ENCODE measurements at regions not wholly inside any gene's neighbourhood (a gene's known extent, or its start where the extent isn't known, plus 50 kb on each side); places are given as distances from the start of the nearest gene placed in this dataset.
"Not testable (repeated sequence)": the region's sequence is repeated elsewhere in the genome, so short reads cannot be mapped to it uniquely, and the experiment has no call there.

- DNase-seq = no peak
These were observed 129.6 kb downstream of the KCNE4 start for GRCh38 chr2:223181561-223181960.

DNA sequence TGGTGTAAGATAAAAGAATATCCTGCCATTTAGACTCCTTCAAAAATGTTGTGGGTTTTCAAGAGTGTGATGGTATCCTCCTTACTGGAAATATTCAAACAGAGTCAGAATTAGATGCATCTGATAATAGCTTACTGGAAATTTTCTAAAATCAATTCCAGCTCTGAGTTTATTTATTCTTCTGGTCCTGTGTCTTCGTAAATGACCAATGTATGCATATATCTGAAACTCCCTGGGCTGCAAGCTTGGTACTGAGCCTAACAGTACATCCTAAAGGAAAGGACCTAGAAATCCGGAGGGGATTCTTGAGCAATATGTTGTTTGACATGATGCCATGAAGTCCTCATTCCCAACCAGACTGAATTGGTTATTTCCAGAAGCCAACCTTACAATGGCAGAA is 130.4 kb downstream of the KCNE4 start:
- no peak for DNase-seq

DNA sequence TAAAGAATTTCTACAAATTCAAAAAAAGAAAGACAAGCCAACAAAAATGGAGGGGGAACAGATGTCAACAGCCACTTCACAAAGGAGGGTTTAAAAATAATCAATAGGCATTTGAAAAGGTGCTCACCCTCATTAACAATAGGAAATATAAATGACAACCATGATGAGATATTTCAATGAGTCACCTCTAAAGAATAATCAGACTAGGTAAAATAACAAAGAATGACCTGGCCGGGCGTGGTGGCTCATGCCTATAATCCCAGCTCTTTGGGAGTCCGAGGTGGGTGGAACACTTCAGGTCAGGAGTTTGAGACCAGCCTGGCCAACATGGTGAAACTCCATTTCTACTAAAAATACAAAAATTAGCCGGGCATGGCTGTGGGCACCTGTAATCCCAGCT is 133.6 kb downstream of the KCNE4 start:
- DNase-seq = no peak

DNA sequence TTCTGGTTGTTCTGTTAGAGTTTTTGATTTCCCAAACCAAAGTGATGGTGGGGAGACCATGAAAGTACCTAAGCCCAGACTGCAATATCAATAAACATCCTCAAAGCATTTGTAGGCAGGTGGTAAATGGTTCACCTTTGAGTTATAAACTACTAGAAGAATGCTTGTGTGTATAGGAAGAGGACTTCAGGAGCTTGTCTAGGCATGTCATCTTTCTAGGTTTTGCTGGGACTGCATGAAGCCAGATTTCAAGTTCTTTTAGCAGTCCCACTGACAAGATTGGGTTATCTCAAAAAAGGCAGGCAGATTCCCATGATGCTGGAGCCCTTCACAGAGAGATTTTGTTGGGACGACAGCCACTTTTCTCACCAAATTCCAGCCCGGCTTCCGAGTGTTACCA is 135.3 kb downstream of the KCNE4 start:
- DNase-seq = no peak

DNA sequence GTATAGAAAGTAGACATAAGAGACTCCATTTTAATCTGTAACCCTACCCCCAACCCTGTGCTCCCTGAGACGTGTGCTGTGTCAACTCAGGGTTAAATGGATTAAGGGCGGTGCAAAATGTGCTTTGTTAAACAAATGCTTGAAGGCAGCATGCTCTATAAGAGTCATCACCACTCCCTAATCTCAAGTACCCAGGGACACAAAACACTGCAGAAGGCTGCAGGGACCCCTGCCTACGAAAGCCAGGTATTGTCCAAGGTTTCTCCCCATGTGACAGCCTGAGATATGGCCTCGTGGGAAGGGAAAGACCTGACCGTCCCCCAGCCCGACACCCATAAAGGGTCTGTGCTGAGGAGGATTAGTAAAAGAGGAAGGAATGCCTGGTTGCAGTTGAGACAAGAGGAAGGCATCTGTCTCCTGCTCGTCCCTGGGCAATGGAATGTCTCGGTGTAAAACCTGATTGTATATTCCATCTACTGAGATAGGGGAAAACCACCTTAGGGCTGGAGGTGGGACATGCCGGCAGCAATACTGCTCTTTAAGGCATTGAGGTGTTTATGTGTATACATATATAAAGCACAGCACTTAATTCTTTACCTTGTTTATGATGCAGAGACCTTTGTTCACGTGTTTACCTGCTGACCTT is 138.7 kb downstream of the KCNE4 start:
- not testable (repeated sequence) for DNase-seq

DNA sequence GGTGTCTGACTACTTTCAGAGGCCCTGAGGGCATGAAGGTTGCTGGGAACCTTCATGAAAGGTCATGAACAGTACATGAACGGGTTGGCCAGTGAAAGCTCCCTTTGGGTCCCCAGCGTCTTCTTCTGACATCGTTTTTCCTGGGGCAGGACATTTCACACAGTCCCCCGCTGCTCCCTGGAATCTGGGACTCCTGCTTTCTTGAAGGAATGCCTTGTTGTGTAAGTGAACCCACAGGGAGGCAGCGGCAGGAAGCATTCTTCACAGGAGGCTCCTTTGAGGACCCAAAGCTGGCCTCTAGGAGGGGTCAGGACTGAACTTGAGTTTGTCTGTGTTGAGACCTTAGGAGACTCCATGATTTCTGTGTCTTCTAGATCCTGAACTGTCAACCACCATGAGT is 144.3 kb downstream of the KCNE4 start:
- DNase-seq = no peak

- DNase-seq = no peak
These were observed 145.1 kb downstream of the KCNE4 start for GRCh38 chr2:223197046-223197445.

DNA sequence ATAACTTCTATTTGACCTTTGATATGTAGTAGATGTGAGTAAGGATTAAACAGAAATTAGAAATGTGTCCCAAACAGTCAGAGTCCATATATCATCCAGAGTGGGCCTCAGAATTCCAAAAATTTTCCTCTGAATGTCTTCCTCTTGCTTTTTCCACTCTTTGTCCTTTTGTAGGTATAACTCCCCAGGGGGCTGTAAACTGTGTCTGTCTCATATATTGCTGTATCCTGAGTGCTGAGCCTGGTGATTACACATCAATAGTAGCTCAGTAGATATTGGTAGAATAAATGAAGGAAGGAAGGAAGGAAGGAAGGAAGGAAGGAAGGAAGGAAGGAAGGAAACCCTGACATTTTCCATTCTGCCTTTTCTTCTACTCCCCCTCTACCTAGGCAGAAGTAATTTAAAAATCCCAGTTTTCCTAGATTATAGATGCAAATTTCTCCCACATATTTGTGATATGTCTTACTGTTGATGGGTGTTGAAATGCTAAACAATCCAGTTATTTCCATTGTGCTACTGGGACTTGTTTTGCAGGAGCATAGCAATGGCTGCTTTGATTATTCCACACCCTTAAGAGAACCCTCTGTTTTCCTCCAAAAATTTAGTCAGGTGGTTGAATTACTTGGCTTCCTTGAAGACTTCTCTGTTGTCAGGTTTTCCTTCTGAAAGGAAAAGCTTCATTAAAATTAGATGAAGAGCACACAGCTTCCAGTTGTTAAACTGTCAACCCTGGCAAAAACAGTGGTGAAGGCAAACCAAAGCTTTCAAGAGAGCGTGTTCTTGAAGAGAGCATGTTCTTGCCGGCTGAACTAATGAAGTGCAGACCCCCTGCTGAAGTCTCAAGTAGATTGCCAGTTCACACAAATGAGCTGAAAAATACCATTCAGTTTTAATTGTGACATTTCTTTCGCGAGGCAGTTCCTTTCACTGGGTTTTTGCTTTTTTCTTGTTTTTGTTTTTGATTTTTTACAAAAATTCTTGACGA is 147.8 kb downstream of the KCNE4 start:
- no peak for DNase-seq

DNA sequence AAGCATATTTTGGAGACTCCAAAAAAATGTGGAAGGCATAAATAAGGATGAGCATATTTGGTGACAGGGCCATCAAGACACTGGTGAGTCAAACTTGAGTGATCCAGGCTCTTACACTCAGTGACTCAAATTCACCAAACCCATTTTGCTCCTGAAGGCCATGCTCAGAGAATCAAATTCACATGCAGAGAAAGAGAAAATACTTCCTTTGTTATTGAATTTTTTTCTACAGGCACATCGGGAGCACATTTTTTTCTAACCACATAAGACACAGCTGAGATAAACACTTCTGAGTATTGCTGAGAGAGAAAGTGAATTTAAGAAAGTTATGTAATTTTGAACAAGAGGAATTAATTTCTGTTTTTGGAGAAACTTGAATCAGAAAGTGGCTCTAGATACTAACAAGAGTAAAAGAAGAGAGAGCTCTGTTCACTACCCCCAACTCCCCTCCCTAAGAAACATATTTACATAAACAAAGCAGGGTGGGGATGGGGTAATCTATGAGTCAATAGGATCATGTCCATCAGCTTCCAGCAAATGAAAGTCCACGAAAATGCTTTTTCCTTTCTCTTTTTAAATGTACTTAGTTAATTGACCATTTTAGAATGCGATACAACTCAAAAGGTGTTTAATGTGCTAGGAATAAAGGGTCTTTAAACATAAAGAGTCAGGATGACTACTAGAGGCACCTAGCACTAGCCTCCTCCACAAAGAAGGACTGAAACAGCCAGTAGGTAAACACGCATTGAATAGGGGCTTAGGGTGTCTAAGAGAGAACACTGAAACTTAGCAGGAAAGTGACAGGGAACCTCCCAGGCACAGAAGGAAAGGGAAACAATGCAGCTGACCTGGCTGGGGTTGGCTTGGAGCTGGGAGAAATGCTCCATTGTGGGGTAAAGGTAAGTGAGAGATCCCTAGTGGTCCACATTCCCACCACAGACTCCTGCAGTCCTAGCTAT is 152.3 kb downstream of the KCNE4 start:
- DNase-seq = no peak

DNA sequence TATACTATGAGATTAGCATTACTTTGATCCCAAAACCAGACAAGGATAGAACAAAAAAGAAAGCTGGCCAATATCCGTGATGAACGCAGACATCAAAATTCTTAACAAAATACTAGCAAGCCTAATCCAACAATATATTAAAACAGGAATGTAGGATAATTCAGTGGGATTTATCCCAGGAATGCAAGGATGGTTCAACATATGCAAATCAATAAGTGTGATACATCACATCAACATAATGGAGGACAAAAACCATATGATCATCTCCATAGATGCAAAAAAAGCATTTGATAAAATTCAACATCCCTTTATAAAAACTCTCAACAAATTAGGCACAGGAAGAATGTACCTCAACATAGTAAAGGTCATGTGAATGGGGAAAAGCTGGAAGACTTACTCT is 158.5 kb downstream of the KCNE4 start:
- no peak for DNase-seq

DNA sequence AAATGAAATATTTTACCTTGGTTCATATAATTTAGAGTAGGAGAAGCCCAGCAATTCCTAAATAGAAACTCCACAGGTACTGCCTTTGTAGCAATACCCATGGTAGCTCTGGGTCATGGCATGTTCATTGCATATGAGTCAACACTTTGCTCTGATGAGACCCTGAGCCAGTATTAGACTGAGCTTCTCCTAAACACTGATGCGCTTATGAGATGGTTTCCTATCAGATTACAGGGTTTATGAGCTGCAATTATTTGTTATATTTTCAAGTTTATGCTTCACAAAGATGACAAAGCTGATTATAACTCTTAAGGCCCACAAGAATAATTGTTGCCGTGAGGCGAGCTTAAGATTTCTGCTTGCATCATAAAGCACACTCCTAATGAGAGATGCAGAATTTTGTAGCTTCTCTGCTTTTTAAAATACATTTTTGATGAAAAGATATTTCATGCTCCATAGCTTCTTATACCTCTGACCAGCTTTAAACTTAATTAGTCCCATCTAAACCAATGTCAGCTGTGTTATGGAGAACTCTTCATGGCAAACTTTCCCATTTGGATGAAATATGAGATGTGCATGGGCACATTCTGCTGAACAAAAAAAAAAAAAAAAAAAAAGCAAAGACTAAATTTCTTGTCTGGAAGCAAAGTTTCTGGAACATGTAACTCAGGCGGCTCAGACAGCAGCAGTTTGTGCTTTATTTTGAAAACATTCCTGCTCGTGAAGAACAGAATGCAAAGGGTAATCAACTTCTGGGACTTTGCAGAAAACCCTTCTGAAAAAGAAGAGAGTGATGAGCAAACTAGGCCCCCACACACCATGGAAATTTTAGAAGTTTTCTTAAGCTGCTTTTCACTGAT is 162.6 kb downstream of the KCNE4 start:
- DNase-seq = no peak

DNA sequence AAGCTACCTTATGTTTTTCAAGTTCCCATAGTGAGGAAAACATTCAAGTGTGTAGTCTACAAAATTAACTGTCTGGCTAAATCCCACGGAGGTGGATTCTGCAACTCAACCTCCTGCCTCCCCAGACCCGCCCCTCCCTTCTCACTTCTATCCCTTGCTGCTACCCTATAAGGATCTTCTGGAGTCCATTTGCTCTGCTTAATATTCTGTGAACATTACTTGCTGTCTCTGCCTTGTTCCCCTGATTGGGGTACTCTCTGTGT is 163.2 kb downstream of the KCNE4 start:
- no peak for DNase-seq

DNA sequence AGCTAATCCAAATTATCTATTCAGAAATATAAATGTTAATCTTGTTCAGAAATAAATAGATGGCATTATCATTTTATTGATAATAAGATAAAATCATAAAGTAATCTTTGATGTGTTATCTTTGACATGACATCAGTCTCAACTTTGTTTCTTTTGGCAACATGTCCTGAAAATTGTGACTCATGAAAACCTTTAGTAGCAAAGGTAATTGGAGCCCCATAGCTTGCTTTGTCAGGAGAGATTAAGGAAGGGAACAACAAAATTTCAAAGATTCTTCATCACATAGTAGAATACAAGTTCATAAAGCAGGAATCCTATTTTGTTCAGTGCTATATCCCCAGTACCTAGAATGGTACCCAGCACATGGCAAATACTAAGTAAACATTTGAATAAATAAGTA is 165.4 kb downstream of the KCNE4 start:
- DNase-seq = no peak

DNA sequence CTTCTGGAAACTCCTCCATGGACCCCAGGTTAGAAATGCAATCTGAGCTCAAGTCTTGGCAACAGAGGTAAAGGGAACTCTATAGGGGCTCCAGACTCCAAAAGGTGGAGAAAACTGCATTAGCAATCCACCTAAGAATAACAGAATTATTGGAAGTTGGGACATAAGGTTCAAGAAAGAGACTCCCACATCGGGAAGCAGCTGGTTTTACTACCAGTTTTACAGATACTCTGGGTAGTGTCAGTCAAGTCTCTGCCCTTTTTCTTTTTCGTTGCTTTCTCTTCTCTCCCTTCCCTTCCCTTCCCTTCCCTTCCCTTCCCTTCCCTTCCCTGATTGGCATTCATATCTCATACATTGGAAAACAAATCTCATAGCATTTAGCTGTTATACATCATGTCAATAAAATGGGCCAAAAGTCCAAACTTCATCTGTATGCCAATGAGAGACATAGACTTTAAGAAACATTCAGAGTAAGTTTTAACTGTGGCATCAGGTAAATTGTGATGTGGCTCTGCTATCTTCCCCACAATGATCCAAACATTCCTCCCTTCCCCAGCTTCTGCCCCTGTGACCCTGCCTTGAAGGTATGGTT is 166.7 kb downstream of the KCNE4 start:
- no peak for DNase-seq

DNA sequence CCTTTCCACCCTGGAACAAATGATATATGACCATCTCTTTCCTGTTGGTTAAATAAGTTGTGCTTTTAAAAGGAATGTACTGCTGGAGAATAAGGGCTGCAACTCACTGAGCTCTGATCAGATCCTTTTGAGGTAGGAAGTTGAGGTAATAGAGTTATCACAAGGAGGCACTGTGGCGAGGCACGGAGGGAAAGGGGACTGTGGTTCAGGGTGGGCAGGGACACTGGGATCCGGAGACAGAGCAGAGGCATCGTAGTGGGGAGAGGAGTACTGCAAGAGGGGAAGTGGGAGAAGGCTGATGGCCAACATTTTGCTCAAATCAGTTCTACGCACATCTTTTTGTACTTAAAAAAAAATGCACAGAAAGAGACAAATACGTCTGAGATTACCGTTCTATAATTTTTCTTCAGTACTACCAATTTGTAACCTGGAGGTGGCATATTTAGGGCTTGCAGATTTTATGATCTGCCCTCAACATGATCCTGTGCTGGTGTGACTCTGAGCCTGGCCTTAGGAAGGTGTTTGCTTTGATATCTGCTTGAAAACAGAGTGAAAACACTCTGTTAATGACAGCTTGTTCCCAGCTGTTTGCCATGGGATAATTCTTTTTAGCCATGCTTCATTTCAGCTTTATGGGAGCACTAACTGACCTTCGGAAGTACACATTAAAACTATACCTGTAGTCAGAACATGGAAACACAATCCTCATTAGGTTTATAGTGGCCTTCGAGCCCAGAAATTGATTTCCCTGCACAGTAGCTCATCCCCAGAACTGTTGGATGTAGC is 168.1 kb downstream of the KCNE4 start:
- no peak for DNase-seq

GRCh38 chr2:223220658-223220925 is 168.6 kb downstream of the KCNE4 start:
- DNase-seq = no peak

DNA sequence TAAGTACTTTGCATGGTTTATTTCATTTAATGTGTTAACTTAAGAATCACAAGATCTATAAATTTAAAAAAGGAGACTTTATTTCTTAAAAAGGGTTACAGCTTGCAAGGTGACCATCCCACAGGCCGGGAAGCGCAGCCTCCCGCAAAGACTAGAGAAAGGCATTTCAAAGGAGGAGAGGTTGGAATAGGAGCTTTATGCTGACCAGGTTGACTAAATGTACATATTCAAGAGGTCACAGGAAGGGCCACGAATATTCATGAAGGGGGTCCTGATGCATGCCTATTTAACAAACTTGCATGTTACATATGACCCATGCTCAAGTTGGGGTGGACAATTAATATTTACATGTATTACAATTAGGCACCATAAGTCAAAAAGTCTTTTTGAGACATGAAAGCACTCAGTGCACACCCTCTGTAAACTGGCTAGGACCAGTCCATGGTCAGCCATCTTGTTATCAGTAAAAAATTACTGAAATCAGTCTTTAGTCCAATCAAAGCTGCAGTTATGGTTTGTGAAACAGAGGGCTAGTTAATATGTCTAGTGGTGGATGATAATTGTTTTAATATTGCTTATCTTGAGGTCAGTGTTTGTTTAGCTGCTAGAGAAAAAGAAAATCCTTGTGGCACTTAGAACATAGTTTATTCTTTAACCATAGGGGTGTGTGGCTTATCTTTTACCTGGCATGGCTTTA is 169.3 kb downstream of the KCNE4 start:
- no peak for DNase-seq

GRCh38 chr2:223222397-223222796 is 170.4 kb downstream of the KCNE4 start:
- no peak for DNase-seq

DNA sequence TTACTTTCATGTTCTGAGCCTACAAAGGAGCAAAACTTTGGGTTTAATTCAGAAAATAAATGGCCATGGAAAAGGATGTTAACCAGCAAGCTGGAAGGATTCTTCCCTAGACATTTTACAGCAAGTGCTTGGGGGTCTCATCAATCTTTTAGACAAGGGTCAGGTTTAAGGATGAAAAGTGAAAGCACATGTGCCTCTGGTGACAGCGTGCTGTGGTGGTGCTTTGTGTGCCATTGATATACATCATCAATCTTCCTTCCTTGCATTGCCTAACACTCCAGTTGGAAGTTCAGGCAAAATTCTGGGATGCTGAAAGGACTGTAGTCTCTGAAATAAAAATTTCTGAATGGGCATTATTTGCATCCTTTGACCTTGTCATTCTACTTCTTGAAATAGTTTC is 171.2 kb downstream of the KCNE4 start:
- DNase-seq = no peak

GRCh38 chr2:223225266-223225665 is 173.3 kb downstream of the KCNE4 start:
- no peak for DNase-seq

DNA sequence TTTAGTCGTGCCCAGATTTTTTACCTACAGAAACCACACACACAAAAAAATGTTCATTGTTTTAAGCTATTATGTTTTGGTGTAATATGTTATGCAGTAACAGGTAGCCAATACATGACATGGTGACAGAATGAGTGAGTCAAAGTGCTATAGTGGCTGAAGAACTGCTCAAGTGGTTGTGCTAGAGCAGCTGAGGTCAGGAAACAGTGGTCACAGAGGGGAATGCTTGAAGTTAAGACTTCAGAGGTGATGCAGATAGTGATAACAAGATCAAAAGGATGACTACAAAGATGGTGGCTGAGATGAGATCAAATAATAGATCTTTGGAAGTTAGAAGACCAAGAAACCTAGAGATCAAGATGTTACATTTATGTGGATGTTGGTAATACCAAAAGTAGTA is 174.3 kb downstream of the KCNE4 start:
- no peak for DNase-seq

All from activated CD4-positive, alpha-beta T cell treated with anti-CD3 and anti-CD28 coated beads, Interleukin-10, Interleukin-2, amounts not matched to agents 100 ng/mL and 50 ng/mL, durations not matched to agents 16 hours and 8 hours (primary cell).